HG03139 (cell line): ENCODE measurements at regions not wholly inside any gene's neighbourhood (a gene's known extent, or its start where the extent isn't known, plus 50 kb on each side); places are given as distances from the start of the nearest gene placed in this dataset.
"Not testable (repeated sequence)": the region's sequence is repeated elsewhere in the genome, so short reads cannot be mapped to it uniquely, and the experiment has no call there.

Experiments
- ATAC-seq: cut with Tn5 transposase; IDR thresholded peaks from one replicate; pipeline ENCODE4 v1.9.1; 2021; ENCODE audit not compliant: unreplicated experiment

DNA sequence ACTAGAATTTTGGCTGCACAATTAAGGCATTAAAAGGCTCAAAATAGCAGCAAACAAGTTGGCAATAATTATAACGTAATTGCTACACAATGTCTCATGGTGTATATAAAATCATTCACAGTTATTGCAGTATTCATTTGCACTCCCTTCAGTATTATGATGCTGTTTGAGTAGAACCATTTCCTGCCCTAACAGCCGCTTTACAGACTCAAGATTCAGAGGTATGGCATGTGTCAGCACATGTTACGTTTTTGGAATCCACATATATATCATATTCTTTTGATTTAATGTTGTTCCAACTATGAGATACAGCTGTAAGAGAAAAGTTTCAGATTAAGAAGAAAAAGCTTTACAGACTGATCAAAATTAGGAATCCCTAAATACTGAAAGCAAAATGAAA, 56.3 kb upstream of the NCKAP5 start:
- ATAC-seq = no peak

DNA sequence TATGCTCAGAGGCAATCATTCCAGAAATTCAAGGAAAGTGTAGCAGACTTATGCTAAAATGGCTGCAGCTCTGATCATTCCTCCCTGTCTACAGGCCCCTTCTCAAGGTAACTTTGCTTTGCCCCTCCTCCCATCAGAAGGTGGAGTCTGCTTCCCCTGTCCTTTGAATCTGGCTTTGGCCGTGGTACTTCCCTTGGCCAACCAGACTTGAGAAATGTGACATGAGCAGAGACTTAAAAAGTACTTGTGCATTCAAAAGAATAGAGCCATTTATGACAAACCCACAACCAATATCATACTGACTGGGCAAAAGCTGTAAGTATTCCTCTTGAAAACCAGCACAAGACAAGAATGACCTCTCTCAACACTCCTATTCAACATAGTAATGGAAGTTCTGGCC, 59.5 kb upstream of the NCKAP5 start:
- ATAC-seq = no peak

DNA sequence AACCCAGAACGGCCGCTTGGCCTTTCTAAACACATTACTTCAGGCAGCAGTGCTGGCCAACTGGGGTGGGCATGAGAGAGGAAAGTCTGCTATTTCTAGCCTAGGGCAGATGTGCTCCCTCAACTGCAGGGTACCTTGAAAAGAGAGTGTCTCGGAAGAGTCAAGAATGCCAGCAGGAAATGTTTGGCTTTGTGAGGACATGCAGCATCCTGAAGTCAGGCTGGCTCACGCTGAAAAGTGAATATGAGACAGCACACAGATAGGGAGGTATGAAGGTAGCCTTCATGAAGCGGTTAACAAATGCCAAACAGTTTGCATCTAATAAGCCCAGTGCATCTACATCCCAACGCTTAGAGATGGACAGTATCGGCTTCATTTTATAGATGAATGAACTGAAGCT, 65.0 kb upstream of the NCKAP5 start:
- ATAC-seq = no peak

DNA sequence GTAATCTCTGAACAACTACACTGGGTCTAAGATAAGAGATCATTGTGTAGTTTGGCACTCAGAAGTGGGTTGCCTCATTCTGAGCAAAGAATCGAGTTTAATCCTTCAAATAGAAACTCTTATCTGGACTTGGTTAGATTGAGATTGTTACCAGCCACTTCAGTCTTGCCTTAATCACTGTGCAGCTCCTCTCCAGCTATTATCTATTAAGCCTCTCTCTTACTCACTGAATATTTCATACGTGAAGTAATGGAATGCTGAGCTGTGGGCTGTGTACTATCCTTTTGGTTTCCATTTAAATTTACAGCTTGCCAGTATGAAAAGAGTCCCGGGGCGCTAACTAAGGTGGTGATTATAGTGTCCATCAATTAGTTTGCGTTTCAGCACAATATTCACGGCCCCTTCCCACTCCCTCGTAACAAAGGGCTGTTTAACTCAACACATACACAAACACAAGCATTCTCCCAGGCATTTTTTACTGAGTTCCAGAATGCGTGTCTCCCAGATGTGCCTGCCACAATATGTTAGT, 65.7 kb upstream of the NCKAP5 start:
- ATAC-seq = no peak

DNA sequence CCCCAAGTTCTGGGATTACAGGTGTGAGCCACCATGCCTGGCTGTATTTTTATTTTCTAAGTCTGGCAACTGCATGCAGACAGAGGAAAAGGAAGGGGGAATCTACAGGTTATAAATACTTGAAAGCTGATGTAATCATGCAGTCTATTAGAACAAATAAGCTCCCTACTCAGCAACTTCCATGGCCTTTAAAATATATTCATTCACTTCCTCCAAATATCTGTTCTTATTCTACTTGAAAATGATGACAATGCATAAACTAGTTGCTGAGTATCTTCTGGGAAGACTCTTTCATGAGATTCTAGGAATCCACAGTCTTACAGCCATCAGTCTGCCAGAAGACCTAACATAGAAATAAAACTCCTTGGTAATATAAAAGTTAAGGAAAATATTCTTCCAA, 66.9 kb upstream of the NCKAP5 start:
- ATAC-seq = no peak

DNA sequence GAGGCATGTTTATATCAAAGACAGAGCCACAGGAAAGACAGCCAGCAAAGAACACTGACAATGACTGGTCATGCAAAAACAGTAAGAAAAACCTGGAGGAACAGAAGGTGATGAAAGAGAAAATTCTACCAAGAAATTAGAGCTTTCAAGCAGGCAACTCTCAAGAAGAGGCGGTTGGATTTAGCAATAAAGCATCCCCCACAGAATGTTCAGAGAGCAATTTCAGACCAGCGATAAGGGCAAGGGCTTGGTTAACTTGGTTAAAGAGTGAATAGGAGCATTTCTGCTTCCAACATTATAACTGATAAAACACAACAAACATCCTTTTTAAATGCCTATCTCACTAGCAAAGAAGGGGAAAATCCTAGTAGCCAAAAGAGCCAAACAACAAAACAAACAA, 68.0 kb upstream of the NCKAP5 start:
- ATAC-seq = no peak

DNA sequence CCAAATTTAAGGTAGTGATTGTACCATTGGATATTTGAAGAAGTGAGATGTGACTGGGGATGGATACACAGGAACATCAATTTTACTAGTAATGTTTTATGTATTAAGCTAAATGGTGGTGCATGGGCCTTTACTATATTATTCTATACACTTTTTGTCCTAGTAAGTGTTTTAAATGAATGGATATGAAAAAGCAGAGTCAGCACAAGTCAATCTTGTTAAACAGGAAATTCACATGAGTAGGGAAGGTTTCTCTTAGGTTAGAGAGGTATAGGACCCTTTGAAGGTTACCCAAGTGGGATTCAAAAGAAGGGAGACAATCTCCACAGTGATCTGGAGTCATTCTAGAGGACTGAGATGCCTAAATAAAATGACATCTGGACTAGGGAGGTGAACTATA, 71.8 kb upstream of the NCKAP5 start:
- no peak for ATAC-seq

DNA sequence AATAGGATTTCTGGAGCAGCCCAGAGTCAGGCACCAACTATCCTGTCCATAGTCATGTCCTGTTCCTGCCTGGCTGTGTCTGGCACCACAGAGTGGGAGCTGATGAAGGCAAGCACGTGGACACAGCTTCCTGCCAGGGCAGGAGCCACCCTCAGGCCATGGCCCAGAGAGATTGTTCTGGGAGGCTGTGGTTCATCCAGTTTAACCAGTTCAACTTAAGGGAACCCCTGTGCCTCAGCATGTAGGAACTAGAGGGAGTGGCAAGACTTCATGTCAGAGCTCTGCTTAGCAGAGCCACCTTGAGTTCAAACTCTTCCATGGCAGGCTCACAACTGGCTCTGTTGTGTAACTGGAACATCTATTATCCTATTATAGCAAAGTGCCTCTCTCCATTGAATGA, 73.2 kb upstream of the NCKAP5 start:
- ATAC-seq = no peak

DNA sequence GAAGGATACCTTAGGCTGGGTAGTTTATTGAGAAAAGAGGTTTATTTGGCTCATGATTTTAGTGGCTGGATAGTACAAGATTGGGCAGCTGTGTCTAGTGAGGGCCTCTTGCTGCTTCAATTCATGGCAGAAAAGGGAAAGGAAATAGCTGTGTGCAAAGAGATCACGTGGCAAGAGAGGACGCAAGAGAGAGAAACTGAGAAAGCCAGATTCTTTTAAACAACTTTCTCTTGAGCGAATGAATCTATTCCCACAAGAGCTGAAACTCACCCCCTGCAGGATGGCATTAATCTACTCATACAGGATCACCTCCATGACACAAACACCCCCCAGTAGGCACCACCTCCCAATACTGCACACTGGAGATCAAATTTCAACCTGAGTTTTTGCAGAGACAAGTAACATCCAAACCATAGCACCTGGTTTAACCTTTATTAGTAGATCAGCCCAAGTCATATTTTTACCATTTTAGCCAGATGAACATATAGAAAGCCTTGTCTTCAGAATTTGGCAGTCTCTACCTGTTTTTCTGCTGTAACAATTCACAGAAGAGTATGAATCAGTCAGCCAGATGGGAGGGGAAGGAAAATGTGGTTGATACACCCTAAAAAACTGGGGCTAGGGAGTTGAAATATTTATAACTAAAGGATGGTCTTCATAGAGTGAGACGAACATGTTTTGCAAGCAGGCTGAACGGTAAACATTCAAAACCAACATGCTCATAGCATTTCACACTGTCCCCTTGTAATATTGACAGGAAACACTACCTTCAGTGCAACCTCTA, 73.9 kb upstream of the NCKAP5 start:
- no peak for ATAC-seq

DNA sequence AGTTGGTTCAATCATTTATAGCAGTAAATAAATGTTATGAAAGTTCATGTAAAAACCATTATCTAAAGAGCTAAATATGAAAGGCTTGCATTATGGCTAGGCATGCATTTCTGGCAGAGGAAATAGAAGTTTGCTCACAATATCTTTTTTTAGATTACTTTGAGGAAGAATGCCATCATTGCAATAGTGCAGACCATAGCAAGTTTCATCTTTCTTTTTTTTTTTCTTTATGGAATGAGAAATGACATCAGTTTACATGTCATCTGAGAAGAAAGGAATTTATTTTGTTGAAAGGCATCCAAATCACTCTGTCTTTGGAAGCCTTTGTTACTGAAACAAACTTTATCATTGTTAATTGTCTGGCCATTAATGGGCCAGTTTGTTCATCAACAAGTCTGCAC, 74.5 kb upstream of the NCKAP5 start:
- ATAC-seq = no peak

DNA sequence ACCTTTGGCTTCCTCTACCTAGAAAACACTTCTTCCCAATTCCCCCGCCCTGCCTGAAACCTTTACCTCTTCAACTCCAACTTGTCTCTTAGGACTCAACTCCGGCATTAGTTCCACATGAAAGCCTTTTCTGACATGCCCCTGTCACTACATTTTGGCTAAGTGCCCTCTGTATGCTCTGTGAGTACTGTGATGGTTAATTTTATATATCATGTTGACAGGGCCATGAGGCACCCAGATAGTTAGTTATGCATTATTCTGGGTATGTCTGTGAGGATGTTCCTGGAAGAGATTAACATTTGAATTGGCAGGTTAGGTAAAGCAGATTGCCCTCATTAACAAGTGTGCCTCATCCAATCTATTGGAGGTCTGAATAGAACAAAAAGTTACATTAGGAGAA, 75.6 kb upstream of the NCKAP5 start:
- no peak for ATAC-seq

DNA sequence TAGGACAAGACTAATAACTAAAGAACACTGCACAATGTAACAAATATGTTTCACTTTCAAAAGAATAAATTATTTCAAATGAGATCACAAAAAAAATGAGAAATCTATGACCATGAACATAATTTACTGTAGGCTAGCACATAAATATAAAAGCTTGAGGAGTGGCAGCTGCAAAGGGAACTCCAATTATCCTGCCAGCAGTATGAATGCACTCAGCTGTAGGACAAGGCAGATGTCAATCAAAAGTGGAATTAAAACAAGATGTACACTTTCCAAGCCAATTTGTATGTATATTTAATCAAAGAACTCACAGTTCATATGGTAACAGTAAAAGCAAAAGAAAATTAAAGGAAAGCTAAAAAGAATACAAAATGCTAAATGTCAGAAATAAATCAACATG, 76.6 kb upstream of the NCKAP5 start:
- no peak for ATAC-seq

DNA sequence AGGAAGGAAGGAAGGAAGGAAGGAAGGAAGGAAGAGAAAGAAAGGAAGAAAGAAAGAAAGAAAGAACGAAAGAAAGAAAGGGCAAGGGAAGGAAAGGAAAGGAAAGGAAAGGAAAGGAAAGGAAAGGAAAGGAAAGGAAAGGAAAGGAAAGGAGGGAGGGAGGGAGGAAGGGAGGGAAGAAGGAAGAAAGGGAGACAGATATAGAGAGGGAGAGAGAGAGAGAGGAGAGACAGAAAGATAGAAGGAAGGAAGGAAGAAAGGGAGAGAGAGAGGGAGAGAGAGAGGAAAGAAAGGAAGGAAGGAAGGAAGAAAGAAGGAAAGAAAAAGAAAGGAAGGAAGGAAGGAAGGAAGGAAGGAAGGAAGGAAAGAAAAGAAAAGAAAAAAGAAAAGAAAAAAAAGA, 79.1 kb upstream of the NCKAP5 start:
- not testable (repeated sequence) for ATAC-seq

DNA sequence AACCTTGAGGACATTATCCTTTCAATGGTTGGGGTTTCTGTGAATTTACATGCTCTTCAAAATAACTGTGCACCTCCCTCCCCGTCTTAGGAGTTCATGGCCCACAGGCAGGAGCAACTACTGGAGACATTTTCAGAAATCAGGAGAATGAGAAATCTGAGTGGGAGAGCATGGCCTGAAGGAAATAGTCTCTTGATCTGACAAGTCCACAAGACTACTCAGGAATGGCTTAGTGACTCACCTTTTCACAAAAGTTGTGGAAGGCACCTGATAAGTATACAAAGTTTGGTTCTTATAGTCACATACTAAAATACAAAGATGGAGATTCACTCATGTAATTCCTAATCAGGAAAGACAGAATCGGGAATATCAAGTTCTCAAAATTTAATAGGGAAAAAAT, 83.6 kb upstream of the NCKAP5 start:
- ATAC-seq = no peak

DNA sequence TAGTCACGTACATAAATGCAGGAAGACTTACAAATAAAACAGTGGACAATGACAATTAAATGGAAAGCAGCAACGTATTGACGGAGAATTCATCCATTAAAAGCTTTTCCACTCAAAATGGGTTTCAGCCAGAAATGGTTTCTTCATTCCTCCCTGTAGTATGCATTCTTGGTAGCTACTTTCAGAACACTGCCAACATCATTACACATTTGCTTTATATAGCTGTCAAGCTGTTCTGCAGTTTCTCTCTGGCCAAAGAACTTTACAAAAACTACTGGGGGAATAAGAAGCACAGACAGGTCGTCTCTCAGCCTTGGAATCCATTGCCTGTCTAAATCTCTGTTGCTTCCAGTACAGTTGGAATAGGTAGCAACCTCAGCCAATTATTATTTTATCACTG, 84.1 kb upstream of the NCKAP5 start:
- ATAC-seq = no peak

DNA sequence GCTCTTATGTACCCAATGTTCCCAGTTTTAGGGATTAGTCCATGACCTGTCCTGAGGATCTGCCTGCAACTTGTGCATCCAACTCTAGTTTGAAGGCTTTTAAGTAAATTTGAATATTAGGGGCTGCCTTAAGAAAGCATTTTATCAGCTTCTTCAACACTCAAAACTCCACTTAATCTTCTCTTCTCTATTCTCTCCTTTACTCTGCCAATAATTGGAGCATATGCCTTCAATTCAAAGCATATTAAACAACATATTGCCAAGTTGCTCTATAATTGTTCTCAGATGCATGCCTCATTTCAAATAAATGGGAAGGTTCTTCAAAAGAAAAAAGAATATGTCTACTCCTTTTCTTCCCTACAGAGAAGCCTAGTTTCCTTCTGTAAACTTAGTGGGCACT, 84.8 kb upstream of the NCKAP5 start:
- no peak for ATAC-seq

DNA sequence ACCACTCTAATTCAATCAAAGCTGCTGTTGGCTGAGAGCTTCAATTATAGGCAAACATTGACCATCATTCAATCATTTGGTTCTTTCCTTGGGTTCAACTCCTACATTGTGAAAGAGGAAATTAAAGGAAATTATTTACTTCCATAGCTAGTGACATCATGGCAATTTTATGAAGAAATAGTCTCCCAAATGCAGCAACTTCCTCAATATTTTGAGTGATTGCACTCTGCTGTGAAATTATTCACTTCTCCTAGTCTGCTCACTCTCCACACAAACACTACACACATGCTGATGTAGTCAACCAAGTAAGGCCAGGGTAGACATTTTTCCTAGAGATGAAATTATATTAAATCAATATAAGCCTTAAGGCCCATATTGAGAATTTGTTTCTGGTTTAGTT, 86.7 kb upstream of the NCKAP5 start:
- ATAC-seq = no peak

DNA sequence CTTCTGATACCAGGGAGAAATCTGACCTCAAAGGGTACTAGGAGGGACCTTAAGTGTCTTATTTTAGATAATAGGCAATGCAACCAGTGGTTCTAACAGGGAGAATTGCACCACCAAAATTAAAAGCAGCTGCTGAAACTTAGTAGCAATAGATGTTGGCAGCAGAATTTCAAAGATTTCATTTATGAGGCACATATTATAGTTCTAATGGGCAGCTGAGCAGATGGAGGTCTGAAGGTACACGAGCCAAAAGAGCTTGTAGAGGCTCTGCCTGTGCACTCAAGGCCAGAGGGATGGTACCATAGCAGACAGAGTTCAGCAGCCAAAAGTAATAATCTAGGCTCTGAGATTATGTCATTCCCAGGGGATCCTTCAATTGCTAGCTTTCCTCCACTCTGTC, 87.3 kb upstream of the NCKAP5 start:
- no peak for ATAC-seq

DNA sequence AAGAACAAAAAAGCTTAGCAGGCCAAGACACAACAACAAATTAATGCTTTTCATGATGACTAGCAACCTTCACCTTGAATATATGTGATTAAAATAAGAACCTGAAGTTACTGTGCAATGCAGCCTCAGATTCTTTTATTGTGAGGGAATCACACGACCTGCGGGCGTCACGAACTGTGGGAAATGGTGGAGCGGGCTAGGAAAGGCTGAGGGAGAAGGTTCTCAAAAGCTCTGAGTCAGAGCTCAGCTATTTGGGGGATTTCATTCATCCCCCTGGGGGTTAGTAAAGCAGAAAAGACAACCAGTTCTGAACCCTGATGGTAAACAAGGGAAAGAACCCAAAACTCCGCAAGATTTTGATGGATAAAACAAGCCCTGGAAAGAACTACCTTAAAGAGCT, 89.3 kb upstream of the NCKAP5 start:
- no peak for ATAC-seq

DNA sequence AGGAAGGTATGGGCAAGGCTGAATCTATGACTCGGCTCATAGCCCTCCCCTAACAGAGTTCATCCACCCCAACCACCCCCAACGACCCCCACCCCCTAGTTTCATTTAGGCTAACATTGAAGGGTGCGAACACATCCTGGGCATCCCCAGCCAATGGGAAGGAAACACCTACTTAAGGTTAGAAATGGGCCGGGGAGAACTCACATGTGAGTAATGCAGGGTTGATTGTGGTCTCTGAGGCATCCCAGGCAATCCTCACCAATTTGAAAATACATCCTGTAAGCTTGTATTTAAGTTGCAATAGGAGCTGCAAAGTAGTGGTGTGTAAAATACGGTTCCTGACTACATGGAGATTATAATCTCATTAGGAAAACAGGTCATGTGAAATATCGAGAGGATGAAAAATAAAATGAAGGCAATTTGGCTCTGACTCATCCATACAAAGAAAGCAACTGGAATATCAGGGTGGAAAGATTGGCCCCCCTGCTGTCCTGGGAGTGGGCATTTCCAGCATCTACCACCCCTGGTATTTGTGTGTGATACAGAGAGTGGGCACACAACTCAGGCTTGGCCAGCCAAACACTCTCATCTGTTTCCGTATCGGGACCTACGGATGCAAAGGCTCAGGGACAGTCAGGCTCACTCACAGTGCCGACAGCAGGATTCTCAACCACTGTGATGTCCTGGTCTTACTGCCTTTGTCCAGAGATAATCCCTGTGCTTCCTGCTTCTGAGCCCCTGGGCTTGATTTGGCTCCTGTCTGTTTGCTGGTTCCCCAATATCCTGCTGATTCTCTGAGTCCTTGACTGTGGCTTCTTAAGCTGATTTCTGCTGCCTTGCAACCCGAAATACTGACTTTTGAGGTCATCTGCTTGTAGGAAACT, 90.0 kb upstream of the NCKAP5 start:
- ATAC-seq = no peak

DNA sequence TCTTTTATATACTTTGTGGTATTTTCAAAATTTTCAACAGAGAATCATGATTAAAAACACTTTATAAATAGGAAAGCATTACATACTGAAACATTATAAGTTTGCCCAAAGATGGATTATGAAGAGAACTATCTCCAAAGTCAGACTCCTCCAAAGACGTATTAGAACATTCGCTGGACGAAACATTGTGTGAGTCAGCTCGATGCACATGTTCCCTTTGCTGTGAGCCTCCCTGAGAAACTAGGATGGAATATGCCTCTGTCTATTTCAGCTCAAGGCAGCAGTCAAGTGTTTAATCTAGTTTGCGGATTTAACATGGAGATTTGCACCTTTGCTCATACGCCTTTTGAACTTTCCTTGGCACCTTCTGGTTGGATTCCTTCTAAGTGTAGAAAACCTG, 92.2 kb upstream of the NCKAP5 start:
- no peak for ATAC-seq

DNA sequence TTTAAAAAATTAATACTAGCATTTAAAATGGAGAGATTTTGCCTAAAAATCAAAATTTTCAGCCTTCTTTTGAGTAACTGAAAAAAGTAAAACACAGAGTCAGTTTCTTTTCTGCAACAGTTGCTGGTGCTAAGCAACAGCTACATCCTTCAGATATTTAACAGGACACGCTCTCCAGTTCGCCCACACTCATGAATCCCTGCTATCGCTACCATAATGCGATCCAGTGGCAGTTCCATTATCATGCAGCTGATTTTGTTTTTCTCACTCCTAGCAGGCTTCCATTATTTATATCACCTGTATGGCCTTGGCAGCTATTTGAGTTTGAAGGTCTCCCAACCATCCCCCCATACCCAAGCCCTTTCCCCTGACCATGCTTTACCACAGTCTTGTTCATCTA, 93.1 kb upstream of the NCKAP5 start:
- no peak for ATAC-seq
